Activated T-cell treated with anti-CD3 and anti-CD28 coated beads, Interleukin-2, amount 50 U/mL, for 4 hours (primary cell): ENCODE measurements at regions not wholly inside any gene's neighbourhood (a gene's known extent, or its start where the extent isn't known, plus 50 kb on each side); places are given as distances from the start of the nearest gene placed in this dataset.
"Not testable (repeated sequence)": the region's sequence is repeated elsewhere in the genome, so short reads cannot be mapped to it uniquely, and the experiment has no call there.

Experiments
- ATAC-seq, 2 donors: fragments of 200-7000 bp; cut with Tn5 transposase; one replicate each; pipeline ENCODE4 v1.10.0; 2021
- DNase-seq: peaks from one replicate; pipeline ENCODE4 v3.0.0-alpha.2; 2020
- H3K27me3 Mint-ChIP-seq: one replicate; pipeline ENCODE4 v1.8.0; 2021; ENCODE audit warnings: low read depth, mixed read lengths
- H3K36me3 Mint-ChIP-seq: one replicate; pipeline ENCODE4 v1.8.0; 2022; ENCODE audit warnings: mixed read lengths; ENCODE audit not compliant: insufficient read depth
- H3K4me1 Mint-ChIP-seq: one replicate; pipeline ENCODE4 v1.8.0; 2021; ENCODE audit warnings: low read depth, mixed read lengths
- H3K4me3 Mint-ChIP-seq: one replicate; pipeline ENCODE4 v1.8.0; 2021; ENCODE audit warnings: mild to moderate bottlenecking, moderate library complexity, mixed read lengths
- H3K9me3 Mint-ChIP-seq: one replicate; pipeline ENCODE4 v1.8.0; 2021; ENCODE audit warnings: mixed read lengths

DNA sequence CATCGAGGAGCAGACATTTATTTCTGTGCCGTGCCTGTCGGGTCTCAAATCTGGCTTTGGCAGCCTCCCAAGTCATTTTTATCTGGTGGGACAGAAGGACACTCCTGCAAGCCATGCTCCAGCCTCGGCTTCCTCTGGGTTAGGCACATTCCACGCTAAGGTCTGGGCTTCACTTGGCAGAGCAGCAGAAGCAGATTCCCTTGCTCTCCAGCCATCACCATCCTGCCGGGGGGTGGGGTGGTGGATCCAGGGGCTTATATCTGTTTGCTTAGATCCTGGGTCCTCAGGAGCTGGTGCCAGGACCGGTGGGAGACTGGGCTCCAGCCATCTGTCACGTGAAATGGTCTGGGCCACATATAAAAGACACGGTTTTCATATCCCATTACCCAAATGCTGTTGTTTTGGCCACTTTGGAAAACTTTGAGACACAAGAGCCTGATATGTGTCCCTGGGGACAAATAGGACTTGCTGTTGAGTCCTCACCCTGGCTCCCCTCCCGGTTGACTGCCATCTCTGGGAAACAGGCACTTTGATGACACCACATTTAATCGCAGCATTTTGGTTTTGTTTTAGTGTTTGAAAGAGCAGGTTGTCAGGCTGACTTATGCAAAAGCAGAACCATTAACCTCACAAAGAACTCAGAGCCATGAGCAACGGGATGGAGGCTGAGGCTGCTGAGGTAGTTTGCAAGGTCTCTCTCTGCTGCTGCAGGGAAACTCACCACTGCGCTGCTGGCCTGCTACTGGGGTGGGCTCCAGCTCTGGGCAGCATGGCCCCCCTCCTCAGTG, 69.6 kb upstream of the PRMT8 start:
- no peaks in the 10 kb centered on the region for H3K36me3 Mint-ChIP-seq
- DNase-seq (no peak), ATAC-seq (no peak)
- peaks cover 22% of the 10 kb centered on the region for H3K27me3 Mint-ChIP-seq
- H3K4me1 Mint-ChIP-seq = no peaks in the 10 kb centered on the region
- no peak overlapping the region for H3K4me3 Mint-ChIP-seq
- H3K9me3 Mint-ChIP-seq = no peaks in the 10 kb centered on the region

DNA sequence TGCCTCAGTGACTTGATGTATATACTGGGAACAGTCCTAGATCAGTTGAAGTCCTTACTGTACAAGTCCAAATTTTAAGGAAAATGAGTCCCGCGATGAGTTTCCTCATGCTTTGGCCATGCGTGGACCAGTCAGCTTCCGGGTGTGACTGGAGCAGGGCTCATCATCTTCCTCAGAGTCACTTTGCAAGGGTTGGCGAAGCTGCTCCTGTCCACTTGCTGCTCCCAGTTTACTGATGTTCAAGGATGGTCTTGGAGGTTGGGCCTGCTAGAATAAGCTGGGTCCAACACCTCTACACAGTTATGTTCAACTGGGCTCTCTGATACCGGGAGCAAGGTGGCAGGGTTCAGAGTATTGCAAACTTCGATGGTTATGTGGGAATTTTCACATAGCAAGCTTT, 66.2 kb upstream of the PRMT8 start:
- not testable (repeated sequence) for H3K9me3 Mint-ChIP-seq, H3K4me3 Mint-ChIP-seq, ATAC-seq, H3K36me3 Mint-ChIP-seq, DNase-seq, H3K4me1 Mint-ChIP-seq, H3K27me3 Mint-ChIP-seq

GRCh38 chr12:3427956-3428355, 63.0 kb upstream of the PRMT8 start:
- Mint-ChIP-seq H3K9me3 (peaks cover 17% of the 10 kb centered on the region), H3K4me3 (no peak overlapping the region), H3K27me3 (peaks cover 8% of the 10 kb centered on the region), H3K4me1 (peaks cover 11% of the 10 kb centered on the region), H3K36me3 (no peaks in the 10 kb centered on the region)
- ATAC-seq = no peak
- no peak for DNase-seq

DNA sequence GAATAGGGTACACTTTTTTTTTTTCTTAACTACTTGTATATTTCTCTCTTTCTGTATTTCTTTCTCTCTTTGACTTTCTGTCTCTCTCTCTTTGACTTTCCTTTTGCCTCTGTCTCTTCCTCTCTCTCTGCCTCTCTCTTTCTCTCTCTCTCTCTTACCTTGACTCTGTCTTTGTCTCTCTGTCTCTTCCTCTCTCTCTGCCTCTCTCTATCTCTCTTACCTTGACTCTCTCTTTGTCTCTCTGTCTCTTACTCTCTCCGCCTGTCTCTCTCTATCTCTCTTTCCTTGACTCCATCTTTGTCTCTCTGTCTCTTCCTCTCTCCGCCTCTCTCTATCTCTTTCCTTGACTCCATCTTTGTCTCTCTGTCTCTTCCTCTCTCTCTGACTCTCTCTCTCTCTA, 62.4 kb upstream of the PRMT8 start:
- H3K4me3 Mint-ChIP-seq = no peak overlapping the region
- H3K27me3 Mint-ChIP-seq = peaks cover 8% of the 10 kb centered on the region
- no peak for DNase-seq
- H3K36me3 Mint-ChIP-seq = no peaks in the 10 kb centered on the region
- peaks cover 17% of the 10 kb centered on the region for H3K9me3 Mint-ChIP-seq
- peaks cover 11% of the 10 kb centered on the region for H3K4me1 Mint-ChIP-seq
- no peak for ATAC-seq

DNA sequence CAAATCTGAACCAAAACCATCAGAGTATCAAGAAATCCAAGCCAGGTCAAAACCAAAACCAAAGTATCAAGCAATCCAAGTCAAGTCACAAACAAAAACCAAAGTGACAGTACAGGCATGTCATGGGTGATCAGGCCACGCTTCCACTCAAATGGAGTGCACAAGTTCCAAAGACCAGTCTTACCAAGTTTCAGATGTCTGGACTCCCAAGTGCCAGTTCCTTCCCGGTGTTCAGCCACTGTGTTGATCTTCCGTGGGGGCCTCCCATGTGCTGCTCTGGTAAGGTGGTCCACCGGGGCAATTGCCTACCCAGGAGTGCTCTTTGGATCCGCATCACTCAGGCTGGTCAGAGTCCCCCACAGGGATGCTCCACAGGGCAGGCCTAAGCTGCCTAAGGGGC, 61.5 kb upstream of the PRMT8 start:
- H3K4me1 Mint-ChIP-seq = peaks cover 11% of the 10 kb centered on the region
- not testable (repeated sequence) for H3K4me3 Mint-ChIP-seq, H3K27me3 Mint-ChIP-seq, DNase-seq, H3K36me3 Mint-ChIP-seq, ATAC-seq
- H3K9me3 Mint-ChIP-seq = peaks cover 17% of the 10 kb centered on the region

DNA sequence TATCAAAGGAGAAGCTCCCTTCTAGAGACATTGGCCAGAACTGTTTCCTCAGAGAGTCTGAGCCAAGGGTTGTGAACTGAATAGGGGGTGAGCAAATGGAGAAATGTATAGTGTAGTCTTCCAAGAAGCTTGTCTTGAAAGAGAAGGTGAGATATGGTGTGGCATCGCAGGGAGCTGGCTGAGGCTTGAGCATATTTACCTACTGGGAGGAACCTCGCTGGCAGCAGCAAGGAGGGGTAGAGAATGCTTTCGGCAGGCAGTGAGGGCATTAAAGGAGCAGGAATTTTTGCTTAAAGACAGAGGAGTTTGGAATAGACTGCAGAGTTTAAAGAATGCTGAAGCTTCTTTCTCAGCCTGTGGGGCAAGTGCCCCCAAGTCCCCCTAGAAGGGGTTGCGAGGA, 59.3 kb upstream of the PRMT8 start:
- H3K4me3 Mint-ChIP-seq = peak overlapping the region; percentile 7
- peaks cover 6% of the 10 kb centered on the region for H3K27me3 Mint-ChIP-seq
- no peaks in the 10 kb centered on the region for H3K36me3 Mint-ChIP-seq
- DNase-seq (no peak), ATAC-seq (no peak)
- peaks cover 11% of the 10 kb centered on the region for H3K4me1 Mint-ChIP-seq
- H3K9me3 Mint-ChIP-seq = peaks cover 17% of the 10 kb centered on the region

DNA sequence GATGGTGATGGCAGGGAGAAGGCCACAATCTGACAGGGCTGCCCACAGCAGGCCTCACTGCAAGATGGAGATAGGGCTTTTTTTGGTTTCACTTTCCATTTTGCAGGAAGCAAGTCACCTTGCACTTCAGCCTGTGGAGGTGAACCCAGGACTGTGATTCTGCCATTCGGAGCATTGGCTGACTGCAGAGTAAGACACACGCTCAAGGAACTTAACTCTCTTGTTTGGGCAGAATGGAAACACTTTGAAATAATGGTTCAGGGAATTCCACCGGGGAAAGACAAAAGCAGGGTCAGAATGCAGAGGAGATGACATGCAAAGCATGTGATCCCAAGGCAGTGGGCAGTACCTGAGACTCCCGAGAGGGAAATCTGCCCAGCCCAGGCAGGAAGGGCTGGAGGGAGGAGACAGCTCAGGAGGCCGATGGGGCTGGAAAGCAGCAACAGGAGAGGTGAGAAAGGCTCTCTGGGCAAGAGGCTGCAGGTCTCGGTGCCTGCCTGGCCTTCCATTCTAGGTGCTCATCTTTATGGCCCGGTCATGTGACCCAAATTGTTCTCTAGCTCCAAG, 58.7 kb upstream of the PRMT8 start:
- H3K4me3 Mint-ChIP-seq = peak overlapping the region; percentile 7
- peaks cover 17% of the 10 kb centered on the region for H3K9me3 Mint-ChIP-seq
- H3K36me3 Mint-ChIP-seq = no peaks in the 10 kb centered on the region
- no peak for ATAC-seq
- no peak for DNase-seq
- peaks cover 11% of the 10 kb centered on the region for H3K4me1 Mint-ChIP-seq
- H3K27me3 Mint-ChIP-seq = peaks cover 6% of the 10 kb centered on the region

DNA sequence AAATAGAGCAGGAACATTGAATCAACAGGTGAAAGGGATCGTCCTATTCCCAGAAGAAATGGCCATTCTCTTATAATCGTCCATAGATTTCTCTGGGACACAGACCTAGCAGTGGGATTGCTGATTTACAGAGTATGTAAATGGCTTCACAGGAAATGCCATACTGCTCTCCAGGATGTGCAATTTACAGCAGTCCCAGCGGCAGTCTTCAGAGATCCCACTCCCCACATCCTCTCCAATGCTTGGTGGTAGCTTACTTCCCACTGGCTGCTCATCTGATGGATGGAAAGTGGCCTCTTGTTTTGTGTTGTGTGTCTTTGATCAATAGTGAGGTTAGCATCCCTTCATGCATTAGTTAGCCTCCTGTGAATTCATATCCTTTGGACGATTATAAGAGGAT, 58.1 kb upstream of the PRMT8 start:
- DNase-seq (no peak), ATAC-seq (no peak)
- H3K36me3 Mint-ChIP-seq = no peaks in the 10 kb centered on the region
- peaks cover 6% of the 10 kb centered on the region for H3K27me3 Mint-ChIP-seq
- H3K9me3 Mint-ChIP-seq = peaks cover 17% of the 10 kb centered on the region
- H3K4me3 Mint-ChIP-seq = no peak overlapping the region
- peaks cover 11% of the 10 kb centered on the region for H3K4me1 Mint-ChIP-seq

GRCh38 chr12:3436461-3437065, 54.4 kb upstream of the PRMT8 start:
- DNase-seq (no peak), ATAC-seq (no peak)
- peaks cover 3% of the 10 kb centered on the region for H3K27me3 Mint-ChIP-seq
- H3K9me3 Mint-ChIP-seq = peaks cover 2% of the 10 kb centered on the region
- peaks cover 9% of the 10 kb centered on the region for H3K4me1 Mint-ChIP-seq
- H3K36me3 Mint-ChIP-seq = no peaks in the 10 kb centered on the region
- H3K4me3 Mint-ChIP-seq = no peak overlapping the region

DNA sequence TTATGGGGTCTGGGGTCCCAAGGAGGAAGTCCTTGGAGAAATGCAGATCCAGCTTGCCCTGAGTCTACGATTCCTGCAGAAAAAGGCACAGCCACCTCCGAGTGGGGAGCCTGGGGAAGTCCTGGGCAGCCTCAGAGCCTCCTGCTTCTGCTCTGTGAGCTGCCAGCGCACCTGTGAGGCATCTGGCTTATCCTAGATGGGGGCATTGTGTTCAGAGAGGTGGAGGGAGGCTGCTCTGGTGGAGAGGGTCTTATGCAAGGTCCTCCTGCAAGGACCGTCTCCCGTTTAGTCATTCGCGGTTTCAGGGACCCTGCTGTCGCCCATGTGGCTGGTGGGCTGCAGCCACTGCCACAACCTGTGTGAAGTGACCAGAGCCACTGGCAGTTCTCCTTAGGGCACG, 53.0 kb upstream of the PRMT8 start:
- H3K9me3 Mint-ChIP-seq = no peaks in the 10 kb centered on the region
- H3K36me3 Mint-ChIP-seq = no peaks in the 10 kb centered on the region
- H3K4me3 Mint-ChIP-seq = no peak overlapping the region
- no peak for ATAC-seq
- DNase-seq = no peak
- peaks cover 7% of the 10 kb centered on the region for H3K27me3 Mint-ChIP-seq
- H3K4me1 Mint-ChIP-seq = no peaks in the 10 kb centered on the region

DNA sequence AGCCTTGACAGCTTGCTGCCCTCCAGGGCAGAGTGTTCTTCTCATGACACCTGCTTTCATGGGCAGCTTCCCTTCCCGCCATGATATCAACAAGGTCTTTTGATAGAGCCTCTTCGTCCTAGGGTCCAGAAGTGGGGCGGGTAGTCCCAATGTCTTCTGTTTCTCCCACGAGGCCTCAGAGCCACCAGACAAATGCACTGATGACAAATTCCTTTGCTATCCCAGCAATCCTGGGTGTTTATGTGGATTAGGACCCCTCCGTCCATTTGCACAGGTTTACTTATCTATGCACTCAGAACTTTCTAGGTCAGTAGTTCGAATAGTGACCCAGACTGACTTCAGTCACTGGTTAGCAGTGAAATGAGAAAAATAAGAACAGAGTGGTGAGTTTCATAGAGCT, 52.6 kb upstream of the PRMT8 start:
- H3K36me3 Mint-ChIP-seq = no peaks in the 10 kb centered on the region
- ATAC-seq = no peak

More for the DNA sequence above, 52.6 kb upstream of the PRMT8 start:
- no peak for DNase-seq
- Mint-ChIP-seq H3K4me3 (no peak overlapping the region), H3K9me3 (no peaks in the 10 kb centered on the region), H3K4me1 (no peaks in the 10 kb centered on the region), H3K27me3 (peaks cover 8% of the 10 kb centered on the region)
